NCI-H2171 (cell line): ENCODE measurements at regions not wholly inside any gene's neighbourhood (a gene's known extent, or its start where the extent isn't known, plus 50 kb on each side); places are given as distances from the start of the nearest gene placed in this dataset.
"Not testable (repeated sequence)": the region's sequence is repeated elsewhere in the genome, so short reads cannot be mapped to it uniquely, and the experiment has no call there.

Experiments
- DNase-seq: peaks from one replicate; lab custom pipeline; 2025; lab: John Stamatoyannopoulos, UW

DNA sequence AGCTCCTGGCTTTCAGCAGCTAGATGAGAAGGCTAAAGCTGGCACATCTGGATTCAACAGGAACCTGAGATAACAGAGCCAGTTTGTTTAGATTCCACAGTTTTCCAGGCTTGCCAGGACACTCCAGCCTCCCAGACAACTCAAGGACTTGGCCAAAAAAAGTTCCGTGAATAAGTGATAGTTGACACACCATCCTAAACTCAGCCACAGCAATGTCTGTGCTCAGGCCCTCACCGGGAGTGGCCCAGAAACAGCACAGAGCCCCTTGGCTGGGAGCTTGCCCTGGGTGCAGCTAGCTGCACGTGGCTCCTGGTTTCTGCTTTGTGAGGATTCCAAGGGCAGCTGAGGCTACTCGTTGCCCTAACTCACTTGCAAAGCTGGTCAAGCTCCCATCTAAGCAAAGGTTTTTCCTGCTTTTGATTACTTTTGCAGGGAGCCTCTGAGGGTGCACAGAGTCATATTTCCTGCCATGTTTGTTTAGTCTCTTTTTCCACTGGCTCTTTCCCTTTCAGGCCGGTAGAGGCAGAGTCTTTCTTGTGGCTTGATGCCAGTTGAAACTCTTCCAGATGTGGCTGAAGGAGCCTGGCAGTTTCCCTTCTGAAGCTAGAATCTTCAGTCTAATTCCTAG lies 118.3 kb upstream of the ECI2 start:
- DNase-seq: peak; percentile 57

DNA sequence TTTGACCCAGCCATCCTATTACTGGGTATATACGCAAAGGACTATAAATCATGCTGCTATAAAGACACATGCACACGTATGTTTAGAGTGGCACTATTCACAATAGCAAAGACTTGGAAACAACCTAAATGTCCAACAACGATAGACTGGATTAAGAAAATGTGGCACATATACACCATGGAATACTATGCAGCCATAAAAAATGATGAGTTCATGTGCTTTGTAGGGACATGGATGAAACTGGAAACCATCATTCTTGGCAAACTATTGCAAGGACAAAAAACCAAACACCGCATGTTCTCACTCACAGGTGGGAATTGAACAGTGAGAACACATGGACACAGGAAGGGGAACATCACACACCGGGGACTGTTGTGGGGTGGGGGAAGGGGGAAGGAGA lies 117.1 kb upstream of the ECI2 start:
- DNase-seq: not testable (repeated sequence)

DNA sequence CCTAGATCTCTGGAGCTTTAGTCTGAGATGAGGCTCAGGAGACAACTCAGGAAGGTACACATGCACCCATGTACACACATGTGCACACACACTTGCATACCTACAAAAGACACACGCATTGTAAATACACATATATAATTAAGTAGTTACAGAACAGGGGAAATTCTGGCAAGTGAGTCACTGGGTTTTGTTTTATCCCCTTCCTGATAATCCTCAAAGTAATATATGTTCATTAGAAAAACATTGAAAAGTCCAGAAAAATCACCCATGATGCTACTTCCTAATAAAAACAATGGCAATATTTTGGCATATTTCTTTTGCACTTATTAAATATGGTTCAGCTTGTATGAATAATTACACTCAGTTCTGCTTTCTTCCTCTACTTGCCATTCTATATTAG lies 115.3 kb upstream of the ECI2 start:
- DNase-seq: no peak

DNA sequence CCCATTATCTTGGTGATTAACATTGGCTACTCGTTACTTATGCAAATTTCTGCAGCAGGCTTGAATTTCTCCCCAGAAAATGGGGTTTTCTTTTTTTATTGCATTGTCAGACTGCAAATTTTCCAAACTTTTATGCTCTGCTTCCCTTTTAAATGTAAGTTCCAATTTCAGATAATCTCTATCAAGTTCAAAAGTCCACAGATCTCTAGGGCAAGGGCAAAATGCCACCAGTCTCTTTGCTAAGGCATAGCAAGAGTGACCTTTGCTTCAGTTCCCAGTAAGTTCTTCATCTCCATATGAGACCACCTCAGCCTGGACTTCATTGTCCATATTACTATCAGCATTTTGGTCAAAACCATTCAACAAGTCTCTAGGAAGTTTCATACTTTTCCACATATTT lies 108.5 kb upstream of the ECI2 start:
- DNase-seq: not testable (repeated sequence)

DNA sequence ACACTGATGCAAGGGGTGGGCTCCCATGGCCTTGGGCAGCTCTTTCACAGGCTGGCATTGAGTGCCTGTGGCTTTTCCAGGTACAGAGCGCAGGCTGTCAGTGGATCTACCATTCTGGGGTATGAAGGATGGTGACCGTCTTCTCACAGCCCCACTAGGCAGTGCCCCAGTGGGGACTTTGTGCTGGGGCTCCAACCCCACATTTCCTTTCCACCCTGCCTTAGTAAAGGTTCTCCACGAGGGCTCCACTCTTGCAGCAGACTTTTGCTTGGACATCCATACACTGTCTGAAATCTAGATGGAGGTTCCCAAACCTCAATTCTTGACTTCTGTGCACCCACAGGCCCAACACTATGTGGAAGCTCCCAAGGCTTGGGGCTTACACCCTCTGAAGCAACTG lies 107.9 kb upstream of the ECI2 start:
- DNase-seq: no peak

DNA sequence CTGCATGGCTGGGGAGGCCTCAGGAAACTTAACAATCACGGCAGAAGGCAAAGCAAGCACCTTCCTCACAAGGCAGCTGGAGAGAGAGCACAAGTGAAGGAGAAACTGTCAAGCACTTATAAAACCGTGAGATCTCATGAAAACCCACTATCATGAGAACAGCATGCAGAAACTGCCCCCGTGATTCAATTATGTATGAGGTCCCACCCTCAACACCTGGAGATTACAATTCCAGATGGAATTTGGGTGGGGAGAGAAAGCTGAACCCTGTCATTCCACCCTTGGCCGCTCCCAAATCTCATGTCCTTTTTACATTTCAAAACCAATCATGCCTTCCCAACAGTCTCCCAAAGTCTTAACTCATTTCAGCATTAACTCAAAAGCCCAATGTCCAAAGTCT lies 107.2 kb upstream of the ECI2 start:
- no peak for DNase-seq

DNA sequence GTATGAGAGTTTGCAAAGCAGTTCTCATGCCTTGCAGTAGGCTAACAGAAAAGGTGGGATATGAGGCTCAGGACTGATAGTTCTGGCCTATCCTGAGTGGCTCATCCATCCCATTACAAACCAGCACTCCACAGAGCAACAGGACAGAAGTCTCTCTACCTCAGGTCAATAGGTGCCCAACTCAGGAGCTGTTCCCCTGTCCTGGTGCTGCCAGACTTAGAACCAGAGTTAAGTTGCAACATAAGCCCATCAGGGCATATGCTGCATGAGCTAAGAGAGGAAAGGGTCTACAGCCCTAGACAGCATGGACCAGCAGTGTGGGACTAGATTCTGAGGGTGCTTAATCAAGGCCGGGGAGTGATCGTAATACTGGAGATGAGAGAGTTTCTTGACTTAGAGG lies 104.8 kb upstream of the ECI2 start:
- no peak for DNase-seq

DNA sequence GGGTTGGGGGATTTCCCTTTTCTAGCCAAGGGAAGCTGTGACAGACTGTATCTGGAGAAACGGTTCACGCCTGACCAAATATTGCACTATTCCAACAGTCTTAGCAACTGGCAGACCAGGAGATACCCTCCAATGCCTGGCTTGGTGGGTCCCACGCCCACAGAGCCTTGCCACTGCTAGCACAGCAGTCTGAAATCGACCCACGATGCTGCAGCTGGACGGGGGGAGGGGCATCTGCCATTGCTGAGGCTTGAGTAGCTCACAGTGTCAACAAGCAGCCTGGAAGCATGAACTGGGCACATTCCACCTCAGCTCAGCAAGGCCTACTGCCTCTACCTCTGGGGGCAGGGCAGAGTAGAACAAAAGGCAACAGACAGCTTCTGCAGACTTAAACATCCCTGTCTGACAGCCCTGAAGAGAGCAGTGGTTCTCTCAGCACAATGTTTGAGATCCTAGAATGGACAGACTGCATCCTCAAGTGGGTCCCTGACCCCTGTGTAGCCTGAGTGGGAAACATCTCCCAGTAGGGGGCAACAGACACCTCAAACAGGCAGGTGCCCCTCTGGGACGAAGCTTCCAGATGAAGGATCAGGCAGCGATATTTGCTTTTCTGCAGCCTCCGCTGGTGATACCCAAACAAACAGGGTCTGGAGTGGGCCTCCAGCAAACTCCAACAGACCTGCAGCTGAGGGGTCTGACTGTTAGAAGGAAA lies 89.9 kb upstream of the ECI2 start:
- DNase-seq: no peak

DNA sequence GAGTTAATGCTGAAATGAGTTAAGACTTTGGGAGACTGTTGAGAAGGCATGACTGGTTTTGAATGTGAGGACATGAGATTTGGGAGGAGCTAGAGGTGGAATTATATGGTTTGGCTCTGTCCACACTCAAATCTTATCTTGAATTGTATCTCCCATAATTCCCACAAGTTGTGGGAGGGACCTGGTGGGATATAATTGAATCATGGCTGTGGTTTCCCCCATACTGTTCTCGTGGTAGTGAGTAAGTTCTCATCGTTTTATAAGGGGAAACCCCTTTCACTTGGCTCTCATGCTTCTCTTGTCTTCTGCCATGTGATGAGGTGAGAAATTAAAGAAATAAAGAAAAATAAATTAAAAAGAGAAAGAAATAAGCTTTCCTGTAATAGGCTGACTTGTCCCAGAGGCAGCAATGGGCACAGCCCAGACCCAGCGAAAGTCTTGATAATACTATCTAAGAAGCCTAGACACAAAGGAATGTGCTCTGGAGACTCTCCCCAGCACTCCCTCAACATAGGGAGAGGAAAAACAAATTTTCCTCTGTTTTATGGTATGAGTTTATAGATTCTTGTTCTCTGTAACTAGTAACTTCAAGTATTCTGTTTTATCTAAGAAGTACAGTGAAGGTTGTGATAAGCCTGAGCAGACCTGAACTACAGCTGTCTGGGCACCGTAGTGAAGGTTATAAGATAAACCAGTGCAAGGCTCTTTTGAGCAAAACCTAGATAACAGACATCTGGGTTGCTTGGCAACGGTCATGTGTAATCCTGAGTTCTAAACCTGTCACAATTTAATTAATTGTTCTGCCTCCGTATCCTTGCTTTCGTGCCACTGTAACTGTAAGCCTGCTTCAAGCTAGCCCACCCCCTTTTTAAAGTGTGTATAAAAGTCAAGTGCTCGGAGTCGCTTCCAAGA lies 88.9 kb upstream of the ECI2 start:
- no peak for DNase-seq

DNA sequence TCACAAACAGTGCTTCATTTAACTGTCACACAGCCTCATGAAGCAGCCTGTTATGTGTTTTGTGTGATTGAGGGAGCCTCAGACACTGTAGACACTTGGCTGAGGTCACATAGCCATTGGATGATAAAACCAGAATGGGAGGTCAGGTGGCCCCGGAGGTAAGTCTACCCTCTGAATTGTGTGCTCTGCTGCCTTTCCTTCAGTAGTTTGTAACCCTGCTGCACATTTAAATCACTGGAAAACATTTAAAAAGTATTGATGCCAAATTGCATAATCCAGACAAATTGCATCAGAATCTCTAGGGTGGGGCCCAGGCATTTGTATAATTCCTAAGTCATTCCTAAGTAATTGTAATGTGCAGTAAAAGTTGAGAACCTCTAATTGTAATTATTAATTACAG lies 85.2 kb upstream of the ECI2 start:
- DNase-seq: no peak

DNA sequence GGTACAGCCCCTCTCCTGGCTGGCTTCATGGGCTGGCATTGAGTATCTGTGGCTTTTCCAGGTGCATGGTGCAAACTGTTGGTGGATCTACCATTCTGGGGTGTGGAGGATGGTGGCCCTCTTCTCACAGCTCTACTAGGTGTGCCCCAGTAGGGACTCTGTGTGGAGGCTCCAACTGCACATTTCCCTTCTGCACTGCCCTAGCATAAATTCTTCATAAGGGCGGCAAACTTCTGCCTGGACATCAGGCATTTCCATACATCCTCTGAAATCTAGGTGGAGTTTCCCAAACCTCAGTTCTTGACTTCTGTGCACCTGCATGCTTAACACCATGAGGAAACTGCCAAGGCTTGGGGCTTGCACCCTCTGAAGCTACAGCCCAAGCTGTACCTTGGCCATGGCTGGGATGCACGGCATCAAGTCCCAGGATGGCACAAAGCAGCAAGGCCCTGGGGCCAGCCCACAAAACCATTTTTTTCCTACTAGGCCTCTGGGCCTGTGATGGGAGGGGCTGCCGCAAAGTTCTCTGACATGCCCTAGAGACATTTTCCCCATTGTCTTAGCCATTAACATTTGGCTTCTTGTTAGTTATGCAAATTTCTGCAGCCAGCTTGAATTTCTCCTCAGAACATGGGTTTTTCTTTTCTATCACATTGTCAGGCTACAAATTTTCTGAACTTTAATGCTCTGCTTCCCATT lies 83.4 kb upstream of the ECI2 start:
- not testable (repeated sequence) for DNase-seq

DNA sequence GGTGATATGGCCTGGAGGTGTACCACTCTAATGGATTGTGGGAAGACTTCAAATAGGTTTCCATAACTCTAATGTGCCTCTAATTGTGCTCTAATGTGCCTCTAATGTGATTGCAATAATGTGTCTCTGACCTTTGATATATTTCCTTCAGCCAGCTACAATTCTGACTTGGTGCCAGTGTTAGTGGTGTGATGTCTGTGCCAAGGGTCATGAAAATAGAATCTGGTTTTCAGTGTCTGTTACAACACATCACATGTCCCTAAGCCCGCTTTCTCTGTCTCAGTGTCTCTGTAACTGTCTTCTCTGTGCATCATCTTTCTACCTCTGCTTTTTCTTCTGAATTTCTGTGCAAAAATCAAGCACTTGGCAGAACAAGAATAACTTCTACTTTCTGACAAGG lies 77.2 kb upstream of the ECI2 start:
- DNase-seq: no peak

DNA sequence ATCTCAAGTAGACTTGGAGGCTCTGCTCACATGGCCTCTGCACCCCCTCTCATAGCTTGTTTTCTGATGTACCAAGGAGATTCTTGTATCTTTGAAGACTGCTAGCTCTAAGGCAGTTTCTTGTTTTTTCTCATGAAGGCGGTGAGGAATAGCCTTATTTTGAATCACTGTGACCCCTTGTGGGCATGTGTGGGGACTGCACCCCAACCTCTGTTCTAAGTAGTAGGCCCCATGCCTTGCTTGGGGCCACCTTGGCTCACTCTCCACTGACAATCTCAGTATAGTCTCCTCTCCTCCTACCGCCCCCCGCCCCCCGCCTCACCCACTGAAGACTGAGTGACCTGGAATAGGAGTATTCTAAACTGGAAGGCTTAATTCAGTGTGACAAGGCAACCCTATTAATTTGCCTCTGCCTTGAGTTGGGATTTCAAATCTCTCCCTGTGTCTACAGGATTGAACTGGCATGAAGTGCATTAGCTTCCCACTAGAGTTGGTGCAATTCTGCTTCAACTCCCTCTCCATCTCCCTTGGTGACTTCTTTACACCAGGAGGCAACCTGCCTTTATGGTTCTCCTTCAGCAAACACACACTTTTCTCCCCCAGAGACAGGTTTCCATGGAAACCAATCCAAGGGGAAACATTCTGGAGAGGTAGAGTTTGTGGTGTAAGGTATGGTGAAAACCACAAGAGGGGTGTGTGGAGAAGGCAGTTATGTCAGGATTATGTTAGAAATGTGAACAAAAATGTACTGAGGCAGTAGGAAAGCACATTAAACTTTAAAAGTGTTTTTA lies 75.4 kb upstream of the ECI2 start:
- peak; percentile 4 for DNase-seq

DNA sequence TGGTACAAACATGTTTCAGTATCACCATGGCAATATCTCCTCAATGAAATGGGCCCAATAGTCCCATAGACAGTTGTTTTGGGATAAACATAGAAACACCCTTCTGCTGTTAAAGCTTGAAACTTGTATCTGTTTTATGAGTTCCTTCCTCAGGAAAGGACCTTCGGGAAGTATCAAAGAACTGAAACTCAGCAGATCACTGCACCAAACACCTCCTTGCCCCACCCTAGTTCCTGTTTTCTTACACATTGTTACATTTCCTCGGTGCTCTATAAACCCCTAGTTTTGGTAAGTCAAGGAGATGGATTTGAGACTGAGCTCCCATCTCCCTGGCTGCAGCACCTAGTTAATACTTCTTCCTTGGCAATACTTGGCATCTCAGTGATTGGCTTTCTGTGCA lies 73.8 kb upstream of the ECI2 start:
- no peak for DNase-seq

DNA sequence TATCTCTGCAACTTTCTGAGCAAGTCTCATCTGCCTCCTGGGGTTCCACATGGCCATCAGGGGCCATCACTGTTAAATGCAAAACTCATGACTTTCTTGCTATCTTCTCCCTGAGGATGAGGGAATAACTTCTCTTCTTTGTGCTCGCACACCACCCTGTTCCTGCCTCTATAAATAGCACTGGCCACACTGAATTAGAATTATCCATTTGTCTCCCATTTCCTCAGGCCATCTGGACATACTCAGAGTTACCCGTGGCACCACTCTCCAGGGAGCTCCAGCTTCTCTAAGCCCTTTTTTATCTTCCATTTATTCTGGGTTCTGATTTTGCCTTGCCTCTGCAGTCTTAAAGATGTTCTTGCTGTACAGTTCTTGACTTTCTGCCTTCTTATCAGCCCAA lies 72.8 kb upstream of the ECI2 start:
- no peak for DNase-seq

DNA sequence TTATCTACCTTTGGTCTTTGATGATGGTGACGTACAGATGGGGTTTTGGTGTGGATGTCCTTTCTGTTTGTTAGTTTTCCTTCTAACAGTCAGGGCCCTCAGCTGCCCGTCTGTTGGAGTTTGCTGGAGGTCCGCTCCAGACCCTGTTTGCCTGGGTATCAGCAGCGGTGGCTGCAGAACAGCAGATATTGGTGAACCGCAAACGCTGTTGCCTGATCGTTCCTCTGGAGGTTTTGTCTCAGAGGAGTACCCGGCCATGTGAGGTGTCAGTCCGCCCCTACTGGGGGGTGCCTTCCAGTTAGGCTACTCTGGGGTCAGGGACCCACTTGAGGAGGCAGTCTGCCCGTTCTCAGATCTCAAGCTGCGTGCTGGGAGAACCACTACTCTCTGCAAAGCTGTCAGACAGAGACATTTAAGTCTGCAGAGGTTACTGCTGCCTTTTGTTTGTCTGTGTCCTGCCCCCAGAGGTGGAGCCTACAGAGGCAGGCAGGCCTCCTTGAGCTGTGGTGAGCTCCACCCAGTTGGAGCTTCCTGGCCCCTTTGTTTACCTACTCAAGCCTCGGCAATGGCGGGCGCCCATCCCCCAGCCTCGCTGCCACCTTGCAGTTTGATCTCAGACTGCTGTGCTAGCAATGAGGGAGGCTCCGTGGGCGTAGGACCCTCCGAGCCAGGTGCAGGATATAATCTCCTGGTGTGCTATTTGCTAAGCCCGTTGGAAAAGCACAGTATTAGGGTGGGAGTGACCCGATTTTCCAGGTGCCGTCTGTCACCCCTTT lies 68.5 kb upstream of the ECI2 start:
- DNase-seq: not testable (repeated sequence)

DNA sequence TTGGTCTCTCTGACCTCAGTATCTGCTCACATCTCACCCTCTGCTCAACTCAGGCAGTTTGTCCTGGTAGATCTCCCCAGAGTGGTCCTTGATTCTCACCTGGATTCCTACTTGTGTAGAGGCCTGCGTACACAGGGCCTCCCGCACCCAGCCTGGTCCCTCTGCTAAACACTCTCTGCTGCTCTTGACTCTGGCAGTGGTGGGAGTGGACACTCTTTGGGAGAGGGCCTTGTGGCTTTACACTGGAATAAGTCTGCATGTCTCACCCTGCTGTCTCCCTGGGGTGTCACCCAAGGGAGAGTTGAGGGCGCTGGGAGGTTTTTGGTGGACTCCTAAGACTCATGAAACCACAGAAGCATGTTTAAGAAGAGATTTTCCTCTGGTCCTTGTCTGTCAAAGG lies 57.3 kb upstream of the ECI2 start:
- no peak for DNase-seq

DNA sequence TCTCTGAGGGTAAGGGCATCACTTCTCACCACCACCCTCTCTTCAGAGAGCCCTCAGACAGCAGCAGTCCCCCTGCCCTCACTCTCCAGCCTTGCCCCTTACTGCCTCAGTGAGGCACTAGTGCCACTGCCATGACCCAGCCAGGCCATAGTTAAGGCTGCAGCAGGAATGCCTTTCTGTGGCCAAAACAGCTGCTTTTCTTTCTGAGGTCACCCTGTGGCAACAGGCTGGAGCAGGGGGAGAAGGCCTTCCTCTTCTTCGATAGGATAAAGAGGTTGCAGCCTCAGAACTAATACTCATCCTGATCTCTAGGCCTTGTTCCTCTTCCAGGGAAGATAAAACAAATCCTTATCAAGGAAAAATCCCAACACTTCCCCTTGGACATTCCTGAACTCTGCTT lies 56.8 kb upstream of the ECI2 start:
- DNase-seq: no peak

DNA sequence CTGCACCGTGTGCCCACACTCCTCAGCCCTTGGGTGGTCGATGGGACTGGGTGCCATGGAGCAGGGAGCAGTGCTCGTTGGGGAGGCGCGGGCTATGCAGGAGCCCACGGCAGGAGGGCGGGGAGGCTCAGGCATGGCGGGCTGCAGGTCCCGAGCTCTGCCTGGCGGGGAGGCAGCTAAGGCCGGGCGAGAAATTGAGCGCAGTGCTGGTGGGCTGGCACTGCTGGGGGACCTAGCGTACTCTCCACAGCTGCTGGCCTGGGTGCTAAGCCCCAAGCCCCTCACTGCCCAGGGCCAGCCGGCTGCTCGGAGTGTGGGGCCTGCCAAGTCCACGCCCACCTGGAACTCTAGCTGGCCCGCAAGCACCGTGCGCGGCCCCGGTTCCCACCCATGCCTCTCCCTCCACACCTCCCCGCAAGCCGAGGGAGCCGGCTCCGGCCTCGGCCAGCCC lies 55.9 kb upstream of the ECI2 start:
- no peak for DNase-seq

DNA sequence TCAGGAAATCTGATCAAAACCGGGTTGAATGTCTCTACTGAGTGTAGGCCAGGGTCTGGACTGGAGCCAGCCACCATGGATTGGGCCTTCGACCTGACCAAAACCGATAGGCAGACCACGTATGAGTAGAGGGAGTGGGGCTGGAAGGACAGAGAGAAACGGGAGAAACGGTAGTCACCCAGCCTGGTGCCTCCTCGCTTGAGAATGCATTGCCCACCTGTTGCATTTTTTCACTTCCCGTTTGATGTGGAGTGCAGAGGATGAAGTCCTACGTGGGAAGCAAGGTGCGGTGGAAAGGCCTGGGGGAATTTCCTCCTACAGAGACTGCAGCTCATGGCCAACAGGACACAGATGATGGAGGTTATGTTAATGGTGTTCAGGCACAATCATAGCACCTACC lies 53.9 kb upstream of the ECI2 start:
- no peak for DNase-seq

DNA sequence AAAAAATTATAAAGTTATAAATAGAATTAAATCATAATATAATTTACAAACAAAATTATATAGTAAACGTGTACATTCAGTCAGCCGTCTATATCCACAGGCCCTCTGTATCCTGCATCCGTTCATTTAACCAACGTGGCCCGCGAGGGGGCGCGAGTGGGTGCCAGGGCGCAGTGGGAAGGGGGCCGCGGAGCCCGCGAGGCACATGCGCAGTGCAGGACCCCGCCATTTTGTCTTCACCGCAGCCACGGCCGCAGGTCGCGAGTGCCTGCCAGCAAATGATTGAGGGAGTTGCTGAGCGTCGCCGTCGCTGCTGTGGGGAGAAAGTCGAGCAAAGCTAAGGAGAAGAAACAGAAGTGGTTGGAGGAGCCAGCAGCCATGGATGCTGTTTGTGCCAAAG lies 53.4 kb upstream of the ECI2 start:
- DNase-seq: no peak
